IPS-11a (cell line): ENCODE measurements at regions not wholly inside any gene's neighbourhood (a gene's known extent, or its start where the extent isn't known, plus 50 kb on each side); places are given as distances from the start of the nearest gene placed in this dataset.

Experiments
- H3K4me3 ChIP-seq: one replicate; pipeline ENCODE4 v1.5.1; 2013; ENCODE audit warnings: low read depth, low read length, control low read depth

DNA sequence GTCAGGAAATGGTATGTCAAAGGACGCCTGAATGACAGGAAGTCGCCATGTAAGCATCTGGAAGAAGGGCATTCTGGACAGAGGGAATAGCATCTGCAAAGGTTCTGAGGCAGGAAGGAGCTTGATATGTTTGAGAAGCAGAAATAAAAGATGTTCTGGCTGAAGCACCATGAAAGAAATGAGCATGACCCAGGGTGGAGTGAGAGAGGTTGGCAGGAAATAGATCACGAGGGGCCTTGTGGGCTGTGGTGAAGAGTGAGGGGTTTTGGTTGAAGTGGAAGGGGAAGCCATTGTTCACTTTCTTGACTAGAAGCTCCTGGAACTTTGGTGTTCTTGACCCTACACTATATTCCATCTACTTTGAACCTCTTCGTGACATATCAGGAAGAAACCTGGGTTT is 99.4 kb upstream of the PARP11 start:
- H3K4me3 ChIP-seq = no peak overlapping the region

DNA sequence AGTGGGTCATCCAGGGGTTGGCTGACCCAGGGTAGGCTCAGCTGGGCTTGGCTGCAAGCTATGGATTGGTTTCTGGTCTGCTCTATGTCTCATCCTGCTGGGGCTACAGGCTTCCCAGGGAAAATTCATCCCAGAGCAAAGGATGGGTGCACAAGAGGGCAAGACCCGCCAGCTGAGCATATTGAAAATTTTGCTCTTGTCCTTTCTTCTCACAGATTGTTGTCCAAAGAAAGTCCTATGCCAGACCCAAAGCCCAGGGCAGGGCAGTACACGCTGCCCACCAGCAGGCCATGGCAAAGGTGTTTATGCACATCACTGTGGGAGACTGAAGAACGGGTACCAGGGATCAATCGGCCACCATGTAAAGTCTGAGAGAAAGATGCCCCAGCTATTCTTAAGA is 95.3 kb upstream of the PARP11 start:
- no peak overlapping the region for H3K4me3 ChIP-seq

DNA sequence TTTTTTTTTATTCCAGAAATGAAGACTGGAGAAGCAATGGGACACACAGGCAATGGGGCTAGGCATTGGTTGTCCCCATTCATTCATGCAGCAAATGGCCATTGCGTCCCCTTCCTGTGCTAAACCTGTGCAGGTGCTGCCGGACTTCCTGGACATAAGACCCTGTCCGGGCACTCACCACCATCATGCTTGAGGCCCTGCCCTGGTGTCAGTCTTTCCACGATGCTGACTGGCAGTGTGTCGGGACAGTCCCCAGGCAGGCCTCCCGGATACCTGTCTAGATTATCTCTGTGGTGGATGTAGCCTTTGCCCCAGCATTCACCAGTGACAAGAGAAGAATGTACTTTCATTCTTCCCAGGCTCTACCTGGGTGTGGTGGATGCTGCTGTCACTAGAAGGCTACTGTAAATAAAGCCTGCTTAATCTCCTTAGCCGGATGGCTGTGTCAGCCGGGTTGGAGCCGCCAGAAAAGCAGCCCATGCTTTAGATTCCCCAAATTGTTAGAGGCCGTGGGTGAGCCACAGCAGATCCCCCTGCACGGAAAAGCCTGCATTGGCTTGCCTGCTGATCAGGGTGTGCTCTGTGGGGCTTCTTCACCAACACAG is 94.5 kb upstream of the PARP11 start:
- H3K4me3 ChIP-seq = no peak overlapping the region

DNA sequence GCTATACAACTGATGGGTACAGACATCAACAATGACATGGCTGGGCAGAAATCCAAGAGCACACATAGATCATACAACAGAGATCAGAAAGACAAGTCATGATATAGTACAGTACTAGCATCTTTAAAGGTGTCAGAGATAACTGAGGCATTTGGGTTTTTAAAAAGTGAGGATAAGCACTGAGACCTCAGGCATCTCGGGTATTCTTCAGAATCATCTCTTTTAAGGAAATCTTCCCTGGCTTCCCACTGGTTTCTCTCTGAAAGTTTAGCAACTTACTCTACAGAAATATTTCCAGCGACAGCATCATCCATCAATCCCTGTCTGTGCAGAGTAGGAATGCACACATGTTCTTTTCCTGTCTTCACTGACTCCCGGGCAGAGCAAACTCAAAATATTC is 93.2 kb upstream of the PARP11 start:
- H3K4me3 ChIP-seq = no peak overlapping the region

DNA sequence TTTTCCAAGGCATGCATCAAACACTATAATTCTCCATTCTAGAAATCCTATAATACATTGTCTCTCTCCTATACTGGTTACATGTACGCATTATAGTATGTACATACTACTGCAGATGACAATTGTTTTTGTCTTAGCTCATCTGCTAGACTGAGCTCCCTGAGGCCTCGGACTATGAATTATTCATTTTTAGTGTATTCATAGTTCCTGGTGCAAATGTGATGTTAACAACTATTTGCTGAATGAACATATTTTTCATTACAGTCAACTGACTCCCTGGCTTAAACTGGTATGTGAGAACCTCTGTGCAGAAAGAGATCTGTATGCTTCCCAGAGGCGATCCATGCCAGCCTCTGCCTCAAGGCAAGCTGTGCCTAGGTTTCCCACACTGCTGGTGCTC is 91.8 kb upstream of the PARP11 start:
- H3K4me3 ChIP-seq = no peak overlapping the region

DNA sequence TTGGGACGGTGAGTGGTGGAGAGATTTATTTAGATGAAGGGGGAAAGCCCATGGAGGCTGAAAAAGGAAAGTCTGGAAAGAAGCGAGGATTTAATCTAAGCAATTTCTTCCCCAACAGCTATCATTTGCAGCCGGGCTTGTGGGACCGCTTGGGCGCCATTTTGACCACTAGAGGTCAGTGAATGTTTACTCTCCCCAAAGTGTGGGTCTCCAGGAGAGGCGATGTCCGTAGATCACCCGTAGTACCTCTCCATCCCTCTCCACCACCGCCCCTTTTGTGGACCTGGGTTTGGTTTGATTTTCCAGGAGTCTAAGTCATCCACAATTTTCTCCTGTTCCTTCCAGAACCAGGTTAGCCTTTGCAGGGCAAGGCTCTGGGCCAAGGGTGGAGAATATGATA is 91.2 kb upstream of the PARP11 start:
- H3K4me3 ChIP-seq = no peak overlapping the region

DNA sequence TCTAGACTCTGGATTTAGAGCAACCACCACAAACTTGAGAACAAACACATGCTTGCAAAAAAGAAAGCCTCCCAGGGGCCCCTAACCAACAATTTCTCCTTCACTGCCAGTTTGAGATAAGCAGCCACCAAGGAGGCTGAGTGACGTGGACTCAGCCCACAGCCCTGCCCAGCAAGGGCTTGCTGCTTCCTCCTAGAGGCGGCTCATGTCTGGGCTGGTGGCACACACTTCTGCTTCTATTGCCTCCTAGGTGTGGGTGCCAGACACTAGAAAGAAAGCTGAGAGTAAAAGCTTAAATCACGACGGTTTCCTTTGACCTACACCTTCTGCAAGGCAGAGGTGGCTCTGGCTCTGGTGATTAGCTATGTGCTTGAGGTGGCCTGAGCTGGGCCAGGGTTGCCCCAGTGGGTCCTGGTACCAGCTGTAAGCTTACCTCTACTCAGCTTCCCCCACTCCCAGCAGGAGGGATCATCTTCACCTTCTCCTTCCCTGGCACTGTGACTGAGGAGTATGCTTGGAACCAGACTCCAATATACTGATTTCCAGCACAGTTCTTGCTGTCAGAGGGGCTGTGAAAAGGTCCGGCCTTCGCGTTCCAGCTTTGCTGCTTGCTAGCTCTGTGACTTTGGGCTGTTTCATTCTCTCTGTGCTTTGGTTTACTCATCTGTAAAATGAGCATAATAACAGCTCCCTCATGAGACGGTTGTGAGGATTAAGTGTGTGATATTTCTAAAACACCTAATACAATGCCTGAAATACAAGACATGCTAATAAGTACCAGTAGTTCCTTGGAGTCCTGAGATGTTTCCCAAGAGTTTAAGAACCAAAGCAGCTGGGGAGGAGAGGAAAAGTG is 89.7 kb upstream of the PARP11 start:
- no peak overlapping the region for H3K4me3 ChIP-seq

DNA sequence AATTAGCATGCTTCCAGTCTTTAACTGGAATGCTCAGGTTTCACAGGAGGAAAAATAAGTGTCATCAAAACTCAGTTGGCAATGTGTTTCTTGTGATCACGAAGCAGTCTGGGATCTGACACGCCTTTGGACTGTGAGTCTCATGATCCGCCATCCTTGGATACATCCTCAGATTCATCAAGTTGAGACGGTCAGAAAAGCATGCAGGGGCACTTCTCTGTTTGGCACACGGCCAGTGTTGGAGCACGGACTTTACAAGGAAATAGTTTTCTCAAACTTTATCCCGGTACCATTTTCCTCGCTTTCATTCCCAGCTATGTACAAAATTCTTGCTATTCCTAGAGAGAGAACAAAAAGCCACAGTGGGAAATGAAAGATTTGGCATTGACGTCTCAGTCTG is 88.4 kb upstream of the PARP11 start:
- H3K4me3 ChIP-seq = no peak overlapping the region

DNA sequence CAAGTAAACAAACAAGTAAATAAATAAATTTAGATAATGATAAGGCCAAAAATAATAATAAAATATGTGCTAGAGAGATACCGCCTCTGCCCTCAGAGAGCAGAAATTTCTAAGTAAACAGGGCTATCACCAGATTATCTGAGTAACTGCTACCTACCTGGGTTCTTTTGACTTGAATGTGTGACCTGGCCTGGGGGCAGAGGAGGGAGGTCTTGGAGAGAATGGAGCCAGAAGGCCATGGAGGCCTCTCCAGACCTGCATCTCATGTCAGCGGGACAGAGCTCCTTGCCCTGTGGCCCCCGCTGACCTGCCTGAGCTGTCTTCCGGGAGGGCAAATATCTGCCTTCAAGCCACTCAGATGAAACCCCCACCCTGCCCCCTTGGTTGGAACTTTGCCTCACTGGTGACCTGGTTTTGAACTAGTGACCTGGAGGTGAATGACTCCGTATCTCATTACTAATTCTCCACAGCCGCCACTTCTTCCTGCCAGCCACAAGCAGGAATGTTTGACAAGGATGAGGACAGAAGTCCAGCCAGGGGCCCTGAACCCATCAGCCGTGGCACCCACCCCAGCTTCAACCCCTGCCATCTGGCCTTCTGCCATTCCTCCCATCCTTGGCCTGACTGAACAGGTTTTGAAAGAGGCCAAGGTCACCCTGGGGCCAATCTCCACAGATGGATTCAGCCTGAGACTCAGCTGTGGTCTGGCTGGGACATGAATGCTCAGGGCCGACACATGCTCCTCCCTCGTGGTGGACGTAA is 86.8 kb upstream of the PARP11 start:
- H3K4me3 ChIP-seq = no peak overlapping the region

DNA sequence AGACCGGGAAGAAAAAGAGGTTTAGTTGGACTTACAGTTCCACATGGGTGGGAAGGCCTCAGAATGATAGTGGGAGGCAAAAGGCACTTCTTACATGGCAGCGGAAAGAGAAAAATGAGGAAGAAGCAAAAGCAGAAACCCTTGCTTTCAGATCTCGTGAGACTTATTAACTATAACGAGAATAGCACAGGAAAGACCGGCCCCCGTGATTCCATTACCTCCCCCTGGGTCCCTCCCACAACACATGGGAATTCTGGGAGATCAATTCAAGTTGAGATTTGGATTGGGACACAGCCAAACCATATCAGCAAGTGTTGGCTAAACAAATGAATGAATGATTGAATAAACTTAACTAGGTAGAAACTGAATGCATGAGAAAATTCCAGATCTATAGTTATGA is 85.3 kb upstream of the PARP11 start:
- no peak overlapping the region for H3K4me3 ChIP-seq

DNA sequence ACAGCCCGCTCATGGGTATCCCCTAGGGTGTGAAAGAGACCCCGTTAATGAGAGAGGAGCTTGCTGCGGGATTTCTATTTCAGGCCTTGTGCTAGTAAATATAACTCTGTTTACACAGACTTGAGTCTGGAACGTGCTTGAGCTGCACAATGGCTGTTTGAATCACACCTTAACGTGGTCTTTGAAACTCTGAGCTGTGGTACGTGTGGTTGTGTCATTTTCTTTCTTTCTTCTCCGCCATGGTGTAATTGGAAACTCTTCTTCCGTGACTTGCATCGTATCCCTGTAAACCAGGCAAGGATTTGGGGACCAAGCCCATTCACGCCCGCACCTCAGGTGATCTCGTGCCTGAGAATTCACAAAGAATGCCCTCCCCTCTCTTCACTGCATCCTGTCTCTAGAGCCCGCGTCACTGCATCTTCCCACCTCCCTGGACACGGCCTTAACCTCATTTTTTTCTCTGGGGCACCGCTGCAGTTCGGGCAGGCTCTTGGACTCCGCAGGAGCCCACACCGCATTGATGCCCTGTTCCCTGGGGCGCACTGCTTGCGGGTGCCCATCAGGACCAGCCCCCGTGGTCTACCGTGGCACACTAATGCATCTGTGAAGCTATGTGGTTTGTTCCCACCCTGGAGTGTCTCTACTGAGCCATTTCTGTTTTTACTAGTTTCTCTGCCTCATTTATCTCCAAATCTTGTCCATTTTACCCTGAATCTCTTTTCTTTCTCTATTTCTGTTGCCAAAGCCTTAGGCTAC is 78.4 kb upstream of the PARP11 start:
- H3K4me3 ChIP-seq = no peak overlapping the region

DNA sequence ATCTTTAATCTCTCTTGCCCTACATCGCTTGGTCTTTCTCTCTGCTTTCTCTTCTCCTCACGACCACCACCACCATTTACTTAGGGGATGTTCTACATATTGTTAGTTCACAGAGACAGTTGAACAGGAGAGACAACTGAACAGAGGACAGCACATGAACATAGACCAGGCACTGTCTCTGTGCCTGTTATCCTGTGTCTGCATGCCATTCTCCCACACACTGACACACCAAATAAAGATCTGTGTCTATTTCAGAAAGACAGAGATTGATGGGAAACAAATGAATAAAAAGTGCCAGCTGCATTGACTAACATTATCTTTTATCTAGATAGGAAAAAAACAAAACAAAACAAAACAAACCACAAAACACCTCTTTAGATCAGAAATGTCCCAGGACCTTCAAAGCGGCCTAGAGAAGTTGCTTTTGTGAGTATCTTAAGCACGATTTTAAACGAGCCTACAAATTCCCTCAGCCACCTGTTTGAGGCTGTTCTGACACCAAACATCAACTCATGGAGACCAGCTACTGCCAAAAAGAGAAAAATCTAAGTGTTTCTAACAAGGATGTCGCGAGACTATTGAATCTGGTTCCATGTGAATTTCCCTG is 77.6 kb upstream of the PARP11 start:
- H3K4me3 ChIP-seq = no peak overlapping the region

DNA sequence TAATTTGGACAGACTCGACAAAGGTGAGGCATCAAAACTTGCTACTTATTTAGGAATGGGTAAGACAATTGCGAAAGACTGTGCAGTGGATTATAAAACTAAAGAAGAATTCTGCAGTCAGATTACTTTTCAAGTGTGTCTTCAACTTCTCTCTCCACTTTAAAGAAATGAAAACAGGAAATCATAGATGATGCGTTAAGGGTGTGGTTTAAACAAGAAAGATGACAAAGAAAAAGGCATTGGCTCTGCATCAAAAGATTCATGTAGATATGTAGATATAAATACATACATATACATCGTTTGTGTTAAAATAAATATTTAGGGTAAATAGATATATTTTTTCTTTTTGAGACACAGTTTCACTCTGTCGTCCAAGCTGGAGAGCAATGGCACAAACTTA is 74.6 kb upstream of the PARP11 start:
- H3K4me3 ChIP-seq = no peak overlapping the region

DNA sequence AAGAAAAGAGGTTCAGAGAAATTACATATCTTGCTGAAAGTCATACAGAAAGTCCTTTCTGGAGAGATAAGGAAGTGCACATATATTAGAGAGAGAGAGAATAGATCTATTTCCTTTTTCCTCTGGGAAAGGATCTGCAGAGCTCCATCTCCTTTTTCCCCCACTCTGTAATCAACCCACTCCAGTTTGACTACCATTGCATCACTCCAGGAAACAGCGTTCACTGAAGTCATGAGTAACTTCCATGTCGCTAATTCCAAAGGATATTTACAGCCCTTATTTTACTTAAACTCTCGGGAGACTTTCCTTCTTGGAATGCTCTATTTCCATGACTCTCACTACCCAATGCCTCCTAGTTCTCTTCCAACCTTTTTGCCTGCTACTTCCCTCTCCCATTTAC is 72.5 kb upstream of the PARP11 start:
- no peak overlapping the region for H3K4me3 ChIP-seq

DNA sequence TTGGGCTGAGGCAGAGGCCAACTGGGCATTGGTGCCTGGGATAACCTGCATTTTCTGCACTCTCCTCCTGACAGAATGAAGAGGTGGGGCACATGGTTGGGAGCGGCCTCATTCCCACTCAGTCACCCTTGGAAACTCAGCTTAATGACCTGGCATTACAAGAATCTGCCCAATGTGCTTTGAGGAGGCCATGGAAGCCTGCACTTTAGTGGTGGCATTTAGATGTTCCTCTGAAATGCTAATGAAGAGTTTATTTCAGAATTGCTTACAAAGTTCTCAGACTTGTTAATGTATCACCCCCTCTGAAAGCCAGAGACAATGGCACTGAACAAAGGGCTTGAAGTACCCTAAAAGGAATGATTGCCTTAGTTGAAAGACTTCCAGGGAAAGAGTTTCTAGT is 71.4 kb upstream of the PARP11 start:
- no peak overlapping the region for H3K4me3 ChIP-seq

DNA sequence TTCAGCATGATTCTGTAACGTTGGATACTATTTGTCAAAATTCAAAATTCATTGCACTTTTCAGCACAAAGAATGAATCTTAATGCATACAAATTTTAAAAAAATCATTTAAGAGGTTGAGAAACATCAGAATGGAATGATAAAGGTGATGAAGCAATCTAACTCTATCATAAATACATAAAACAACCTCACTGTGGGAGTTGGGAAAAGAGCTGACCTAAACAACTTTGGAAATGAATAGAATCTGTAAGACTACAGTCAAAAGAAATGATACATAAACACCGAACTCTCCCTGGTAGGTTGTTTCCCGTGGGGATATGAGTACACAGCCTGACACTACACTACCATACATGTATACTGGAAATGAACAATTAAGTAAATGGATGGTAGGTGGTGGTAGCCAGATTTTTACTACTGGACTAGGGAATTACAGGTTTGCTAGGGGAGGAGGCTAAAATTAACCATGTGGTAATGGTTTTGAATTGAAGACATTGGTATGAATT is 64.9 kb upstream of the PARP11 start:
- no peak overlapping the region for H3K4me3 ChIP-seq

DNA sequence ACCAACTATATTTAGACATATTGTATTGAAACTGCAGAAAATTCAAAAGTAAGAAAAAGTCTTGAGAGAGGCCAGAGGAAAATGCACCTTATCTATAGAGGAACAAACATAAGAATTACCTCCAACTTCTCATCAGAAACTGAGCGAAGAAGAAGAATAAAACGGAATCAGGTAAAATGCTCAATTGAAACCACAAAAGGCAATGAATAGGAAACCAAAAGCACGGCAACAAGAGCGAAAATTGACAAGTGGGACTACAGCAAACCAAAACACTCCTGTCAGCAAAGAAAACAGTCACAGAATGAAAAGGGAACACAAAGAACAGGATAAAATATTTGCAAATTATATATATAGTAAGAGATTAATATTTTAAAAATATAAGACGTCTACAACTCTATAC is 61.9 kb upstream of the PARP11 start:
- H3K4me3 ChIP-seq = no peak overlapping the region

DNA sequence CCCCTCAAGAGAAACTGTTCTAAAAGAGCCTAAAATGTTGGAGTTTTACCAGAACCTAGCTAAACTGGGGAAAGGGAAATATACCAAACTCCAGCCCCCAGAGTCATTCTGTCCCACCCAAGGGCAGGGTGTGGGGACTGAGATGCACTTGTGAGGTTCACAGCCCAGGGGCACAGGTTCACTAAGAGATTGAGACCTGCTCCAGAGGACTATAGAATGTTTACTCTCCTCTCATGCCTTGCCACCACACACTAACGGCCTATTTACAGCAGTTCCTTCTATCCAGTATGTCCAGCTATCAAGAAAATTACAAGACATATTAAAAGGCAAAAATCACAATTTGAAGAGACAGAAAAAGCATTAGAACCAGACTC is 60.6 kb upstream of the PARP11 start:
- H3K4me3 ChIP-seq = no peak overlapping the region

DNA sequence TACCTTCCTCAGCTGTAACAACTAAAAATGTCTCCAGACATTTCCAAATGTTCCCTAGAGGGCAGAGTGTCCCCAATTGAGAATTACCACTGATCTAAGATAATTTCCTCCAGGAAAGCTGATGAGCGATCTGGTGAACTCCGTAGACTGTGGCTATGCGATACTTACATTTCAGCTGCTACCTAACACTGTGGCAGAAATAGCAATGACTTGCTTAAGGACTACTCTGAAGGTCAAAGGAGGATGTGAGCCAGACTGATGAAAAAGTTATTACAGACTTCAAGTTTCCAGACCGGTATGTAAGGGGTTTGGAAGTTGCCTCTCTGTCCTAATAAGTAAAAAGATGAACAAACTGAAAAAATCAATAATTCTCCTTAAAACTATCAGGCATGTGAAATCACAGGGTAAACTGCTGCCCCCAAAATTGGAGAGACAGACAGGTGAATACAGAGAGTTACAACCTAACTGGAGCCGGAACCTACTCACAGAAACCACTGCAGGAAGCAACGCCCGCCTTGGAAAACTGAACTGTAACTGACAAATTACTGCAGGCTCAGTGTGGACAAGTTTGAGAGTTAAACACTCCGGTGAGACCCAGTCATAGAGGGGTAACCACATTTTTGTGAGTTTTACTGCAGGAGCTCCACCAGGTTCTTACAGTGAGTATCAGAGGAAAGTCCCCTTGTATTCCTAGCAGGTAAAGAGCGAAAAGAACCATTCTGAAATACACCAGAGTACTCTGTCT is 60.0 kb upstream of the PARP11 start:
- H3K4me3 ChIP-seq = no peak overlapping the region

DNA sequence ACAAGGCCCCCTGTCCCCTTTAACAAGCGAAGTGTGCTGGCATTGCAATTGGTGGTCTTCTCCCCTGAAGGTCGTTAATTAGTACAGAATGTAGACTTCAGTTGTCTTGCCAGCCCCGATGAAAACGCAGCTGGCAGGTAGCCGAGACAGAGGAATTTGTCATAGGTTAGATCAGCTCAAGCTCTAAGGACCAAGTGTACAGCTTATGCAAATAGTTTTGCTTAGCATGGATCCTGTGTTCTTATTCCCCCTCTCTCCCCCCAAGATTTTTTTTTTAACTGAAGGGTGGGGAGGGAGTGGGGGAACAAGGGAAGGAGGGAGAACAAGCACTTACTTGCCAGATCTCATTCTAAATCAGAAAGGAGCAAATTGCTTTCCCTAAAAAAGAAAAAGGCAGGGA is 58.6 kb upstream of the PARP11 start:
- H3K4me3 ChIP-seq = no peak overlapping the region
